PFSK-1 (cell line): ENCODE measurements at regions not wholly inside any gene's neighbourhood (a gene's known extent, or its start where the extent isn't known, plus 50 kb on each side); places are given as distances from the start of the nearest gene placed in this dataset.

Experiments
- POLR2AphosphoS5 ChIP-seq: IDR thresholded peaks from 2 replicates; pipeline ENCODE4 v1.6.1; 2012; ENCODE audit warnings: low read depth, mild to moderate bottlenecking, control low read depth, low read length, moderate library complexity
- REST ChIP-seq, 2 experiments: IDR thresholded peaks; 2 replicates each; pipeline versions ENCODE4 v1.6.1 to v1.8.0; 2011 to 2012; ENCODE audit warnings: low read depth in 2 of 2, low read length in 2 of 2, control low read depth in 1 of 2, inconsistent platforms in 1 of 2, mild to moderate bottlenecking in 1 of 2, moderate library complexity in 1 of 2; ENCODE audit not compliant: insufficient read depth in 1 of 2
- TAF1 ChIP-seq: IDR thresholded peaks from 2 replicates; pipeline ENCODE4 v1.6.1; 2012; ENCODE audit warnings: low read length, control low read depth, borderline replicate concordance; ENCODE audit not compliant: insufficient read depth

GRCh38 chr20:23164176-23164601 lies 78.1 kb upstream of the CD93 start:
- TF ChIP-seq POLR2AphosphoS5 (no peak), REST (IDR thresholded peaks at IDR 0.05; ENCODE audit: insufficient read depth in 1 of 2, low read depth in 2 of 2, low read length in 2 of 2) (no peak), TAF1 (no peak)
